ENCODE measurements at regions not wholly inside any gene's neighbourhood (a gene's known extent, or its start where the extent isn't known, plus 50 kb on each side); places are given as distances from the start of the nearest gene placed in this dataset.

DNA sequence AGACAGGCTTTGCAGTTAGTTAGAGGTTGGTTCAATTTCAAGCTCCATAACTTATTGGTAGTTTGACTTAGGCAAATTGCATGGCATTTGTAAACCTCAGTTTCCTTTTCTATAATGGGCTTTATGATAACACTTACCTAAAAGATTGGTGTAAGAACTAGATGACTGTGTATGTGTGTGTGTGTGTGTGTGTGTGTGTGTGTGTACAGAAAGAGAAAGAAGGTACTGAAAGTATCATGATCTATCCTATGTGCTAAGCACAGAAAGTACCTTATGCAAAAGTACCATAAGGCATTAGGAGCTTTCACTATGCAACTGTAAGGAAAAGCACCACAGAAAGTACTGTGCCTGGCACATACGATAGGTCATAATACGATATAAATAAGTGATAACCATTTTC, 304.3 kb upstream of the KITLG start:
- no peak for DNase-seq
- Histone ChIP-seq H3K4me2 (no peak overlapping the region), H3K9me3 (no peaks in the 10 kb centered on the region), H3K36me3 (replicated peaks in 1 of 2; ENCODE audit: control insufficient read depth in 1 of 2, insufficient read depth in 2 of 2, low read length in 1 of 2) (no peaks in the 10 kb centered on the region), H2AFZ (ENCODE audit: low read depth) (no peak overlapping the region), H3K27ac (ENCODE audit: low read depth in 2 of 2, low read length in 1 of 2) (no peak overlapping the region), H3K9me2 (no peaks in the 10 kb centered on the region), H3K4me3 (ENCODE audit: low read depth in 2 of 2, low read length in 1 of 2) (no peak overlapping the region), H4K20me1 (ENCODE audit: insufficient read depth) (no peaks in the 10 kb centered on the region), H3K27me3 (ENCODE audit: insufficient read depth) (no peaks in the 10 kb centered on the region), H3F3A (replicated peaks; ENCODE audit: insufficient read depth) (peaks cover 11% of the 10 kb centered on the region), H3K9ac (no peak overlapping the region), H3K4me1 (ENCODE audit: control insufficient read depth in 1 of 2, insufficient read depth in 2 of 2, low read depth in 1 of 2, low read length in 1 of 2) (peaks cover 0 to 1% of the 10 kb centered on the region in 2 experiments; a peak in 2 of 4 replicates), H3K79me2 (ENCODE audit: insufficient read depth) (no peaks in the 10 kb centered on the region)
- CTCF ChIA-PET: interaction anchor here (0.6 to 1.2 kb wide), 2 partner anchors 9 to 779 kb away, joined by 3 read pairs; no protein-coding TSS in a partner anchor
- no peak for TF ChIP-seq SMC3 (IDR thresholded peaks at IDR 0.05; ENCODE audit: low read depth, low read length)
- TF ChIP-seq RFX5 (IDR thresholded peaks at IDR 0.05; ENCODE audit: low read length): no peak
- TF ChIP-seq NRF1 (IDR thresholded peaks at IDR 0.05; ENCODE audit: low read depth, low read length): no peak
- TF ChIP-seq, protein P1, sequence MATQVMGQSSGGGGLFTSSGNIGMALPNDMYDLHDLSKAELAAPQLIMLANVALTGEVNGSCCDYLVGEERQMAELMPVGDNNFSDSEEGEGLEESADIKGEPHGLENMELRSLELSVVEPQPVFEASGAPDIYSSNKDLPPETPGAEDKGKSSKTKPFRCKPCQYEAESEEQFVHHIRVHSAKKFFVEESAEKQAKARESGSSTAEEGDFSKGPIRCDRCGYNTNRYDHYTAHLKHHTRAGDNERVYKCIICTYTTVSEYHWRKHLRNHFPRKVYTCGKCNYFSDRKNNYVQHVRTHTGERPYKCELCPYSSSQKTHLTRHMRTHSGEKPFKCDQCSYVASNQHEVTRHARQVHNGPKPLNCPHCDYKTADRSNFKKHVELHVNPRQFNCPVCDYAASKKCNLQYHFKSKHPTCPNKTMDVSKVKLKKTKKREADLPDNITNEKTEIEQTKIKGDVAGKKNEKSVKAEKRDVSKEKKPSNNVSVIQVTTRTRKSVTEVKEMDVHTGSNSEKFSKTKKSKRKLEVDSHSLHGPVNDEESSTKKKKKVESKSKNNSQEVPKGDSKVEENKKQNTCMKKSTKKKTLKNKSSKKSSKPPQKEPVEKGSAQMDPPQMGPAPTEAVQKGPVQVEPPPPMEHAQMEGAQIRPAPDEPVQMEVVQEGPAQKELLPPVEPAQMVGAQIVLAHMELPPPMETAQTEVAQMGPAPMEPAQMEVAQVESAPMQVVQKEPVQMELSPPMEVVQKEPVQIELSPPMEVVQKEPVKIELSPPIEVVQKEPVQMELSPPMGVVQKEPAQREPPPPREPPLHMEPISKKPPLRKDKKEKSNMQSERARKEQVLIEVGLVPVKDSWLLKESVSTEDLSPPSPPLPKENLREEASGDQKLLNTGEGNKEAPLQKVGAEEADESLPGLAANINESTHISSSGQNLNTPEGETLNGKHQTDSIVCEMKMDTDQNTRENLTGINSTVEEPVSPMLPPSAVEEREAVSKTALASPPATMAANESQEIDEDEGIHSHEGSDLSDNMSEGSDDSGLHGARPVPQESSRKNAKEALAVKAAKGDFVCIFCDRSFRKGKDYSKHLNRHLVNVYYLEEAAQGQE (IDR thresholded peaks at IDR 0.05; ENCODE audit: low read depth, low read length): no peak
- TF ChIP-seq GABPA (IDR thresholded peaks at IDR 0.05; ENCODE audit: low read depth): no peak
- TF ChIP-seq GATA2 (CRISPR knock-in tag; IDR thresholded peaks at IDR 0.05): no peak
- TF ChIP-seq TEAD4 (IDR thresholded peaks at IDR 0.05; ENCODE audit: borderline replicate concordance, insufficient read depth): no peak
- no peak for TF ChIP-seq FOSL2 (IDR thresholded peaks at IDR 0.05; ENCODE audit: borderline replicate concordance, low read depth)
- TF ChIP-seq, protein P2, sequence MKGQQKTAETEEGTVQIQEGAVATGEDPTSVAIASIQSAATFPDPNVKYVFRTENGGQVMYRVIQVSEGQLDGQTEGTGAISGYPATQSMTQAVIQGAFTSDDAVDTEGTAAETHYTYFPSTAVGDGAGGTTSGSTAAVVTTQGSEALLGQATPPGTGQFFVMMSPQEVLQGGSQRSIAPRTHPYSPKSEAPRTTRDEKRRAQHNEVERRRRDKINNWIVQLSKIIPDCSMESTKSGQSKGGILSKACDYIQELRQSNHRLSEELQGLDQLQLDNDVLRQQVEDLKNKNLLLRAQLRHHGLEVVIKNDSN (IDR thresholded peaks at IDR 0.05; ENCODE audit: borderline replicate concordance, low read depth): no peak
- TF ChIP-seq MXI1 (IDR thresholded peaks at IDR 0.05; ENCODE audit: low read depth, low read length): no peak
- TF ChIP-seq, protein P3, sequence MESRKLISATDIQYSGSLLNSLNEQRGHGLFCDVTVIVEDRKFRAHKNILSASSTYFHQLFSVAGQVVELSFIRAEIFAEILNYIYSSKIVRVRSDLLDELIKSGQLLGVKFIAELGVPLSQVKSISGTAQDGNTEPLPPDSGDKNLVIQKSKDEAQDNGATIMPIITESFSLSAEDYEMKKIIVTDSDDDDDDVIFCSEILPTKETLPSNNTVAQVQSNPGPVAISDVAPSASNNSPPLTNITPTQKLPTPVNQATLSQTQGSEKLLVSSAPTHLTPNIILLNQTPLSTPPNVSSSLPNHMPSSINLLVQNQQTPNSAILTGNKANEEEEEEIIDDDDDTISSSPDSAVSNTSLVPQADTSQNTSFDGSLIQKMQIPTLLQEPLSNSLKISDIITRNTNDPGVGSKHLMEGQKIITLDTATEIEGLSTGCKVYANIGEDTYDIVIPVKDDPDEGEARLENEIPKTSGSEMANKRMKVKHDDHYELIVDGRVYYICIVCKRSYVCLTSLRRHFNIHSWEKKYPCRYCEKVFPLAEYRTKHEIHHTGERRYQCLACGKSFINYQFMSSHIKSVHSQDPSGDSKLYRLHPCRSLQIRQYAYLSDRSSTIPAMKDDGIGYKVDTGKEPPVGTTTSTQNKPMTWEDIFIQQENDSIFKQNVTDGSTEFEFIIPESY (IDR thresholded peaks at IDR 0.05; ENCODE audit: borderline replicate concordance, low read depth): no peak
- TF ChIP-seq, protein P4, sequence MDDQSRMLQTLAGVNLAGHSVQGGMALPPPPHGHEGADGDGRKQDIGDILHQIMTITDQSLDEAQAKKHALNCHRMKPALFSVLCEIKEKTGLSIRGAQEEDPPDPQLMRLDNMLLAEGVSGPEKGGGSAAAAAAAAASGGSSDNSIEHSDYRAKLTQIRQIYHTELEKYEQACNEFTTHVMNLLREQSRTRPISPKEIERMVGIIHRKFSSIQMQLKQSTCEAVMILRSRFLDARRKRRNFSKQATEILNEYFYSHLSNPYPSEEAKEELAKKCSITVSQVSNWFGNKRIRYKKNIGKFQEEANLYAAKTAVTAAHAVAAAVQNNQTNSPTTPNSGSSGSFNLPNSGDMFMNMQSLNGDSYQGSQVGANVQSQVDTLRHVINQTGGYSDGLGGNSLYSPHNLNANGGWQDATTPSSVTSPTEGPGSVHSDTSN (IDR thresholded peaks at IDR 0.05): no peak
- TF ChIP-seq, protein P5, sequence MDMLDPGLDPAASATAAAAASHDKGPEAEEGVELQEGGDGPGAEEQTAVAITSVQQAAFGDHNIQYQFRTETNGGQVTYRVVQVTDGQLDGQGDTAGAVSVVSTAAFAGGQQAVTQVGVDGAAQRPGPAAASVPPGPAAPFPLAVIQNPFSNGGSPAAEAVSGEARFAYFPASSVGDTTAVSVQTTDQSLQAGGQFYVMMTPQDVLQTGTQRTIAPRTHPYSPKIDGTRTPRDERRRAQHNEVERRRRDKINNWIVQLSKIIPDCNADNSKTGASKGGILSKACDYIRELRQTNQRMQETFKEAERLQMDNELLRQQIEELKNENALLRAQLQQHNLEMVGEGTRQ (IDR thresholded peaks at IDR 0.05; ENCODE audit: borderline replicate concordance, low read depth, low read length): no peak
- TF ChIP-seq, protein P6, sequence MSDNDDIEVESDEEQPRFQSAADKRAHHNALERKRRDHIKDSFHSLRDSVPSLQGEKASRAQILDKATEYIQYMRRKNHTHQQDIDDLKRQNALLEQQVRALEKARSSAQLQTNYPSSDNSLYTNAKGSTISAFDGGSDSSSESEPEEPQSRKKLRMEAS (IDR thresholded peaks at IDR 0.05; ENCODE audit: low read depth): no peak
- TF ChIP-seq, protein P7, sequence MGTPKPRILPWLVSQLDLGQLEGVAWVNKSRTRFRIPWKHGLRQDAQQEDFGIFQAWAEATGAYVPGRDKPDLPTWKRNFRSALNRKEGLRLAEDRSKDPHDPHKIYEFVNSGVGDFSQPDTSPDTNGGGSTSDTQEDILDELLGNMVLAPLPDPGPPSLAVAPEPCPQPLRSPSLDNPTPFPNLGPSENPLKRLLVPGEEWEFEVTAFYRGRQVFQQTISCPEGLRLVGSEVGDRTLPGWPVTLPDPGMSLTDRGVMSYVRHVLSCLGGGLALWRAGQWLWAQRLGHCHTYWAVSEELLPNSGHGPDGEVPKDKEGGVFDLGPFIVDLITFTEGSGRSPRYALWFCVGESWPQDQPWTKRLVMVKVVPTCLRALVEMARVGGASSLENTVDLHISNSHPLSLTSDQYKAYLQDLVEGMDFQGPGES (IDR thresholded peaks at IDR 0.05; ENCODE audit: low read depth, low read length): no peak
- TF ChIP-seq SIN3A (IDR thresholded peaks at IDR 0.05; ENCODE audit: borderline replicate concordance, low read depth, low read length): no peak
- TF ChIP-seq, protein P8, sequence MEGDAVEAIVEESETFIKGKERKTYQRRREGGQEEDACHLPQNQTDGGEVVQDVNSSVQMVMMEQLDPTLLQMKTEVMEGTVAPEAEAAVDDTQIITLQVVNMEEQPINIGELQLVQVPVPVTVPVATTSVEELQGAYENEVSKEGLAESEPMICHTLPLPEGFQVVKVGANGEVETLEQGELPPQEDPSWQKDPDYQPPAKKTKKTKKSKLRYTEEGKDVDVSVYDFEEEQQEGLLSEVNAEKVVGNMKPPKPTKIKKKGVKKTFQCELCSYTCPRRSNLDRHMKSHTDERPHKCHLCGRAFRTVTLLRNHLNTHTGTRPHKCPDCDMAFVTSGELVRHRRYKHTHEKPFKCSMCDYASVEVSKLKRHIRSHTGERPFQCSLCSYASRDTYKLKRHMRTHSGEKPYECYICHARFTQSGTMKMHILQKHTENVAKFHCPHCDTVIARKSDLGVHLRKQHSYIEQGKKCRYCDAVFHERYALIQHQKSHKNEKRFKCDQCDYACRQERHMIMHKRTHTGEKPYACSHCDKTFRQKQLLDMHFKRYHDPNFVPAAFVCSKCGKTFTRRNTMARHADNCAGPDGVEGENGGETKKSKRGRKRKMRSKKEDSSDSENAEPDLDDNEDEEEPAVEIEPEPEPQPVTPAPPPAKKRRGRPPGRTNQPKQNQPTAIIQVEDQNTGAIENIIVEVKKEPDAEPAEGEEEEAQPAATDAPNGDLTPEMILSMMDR (IDR thresholded peaks at IDR 0.05): no peak
- TF ChIP-seq RXRA (IDR thresholded peaks at IDR 0.05; ENCODE audit: borderline replicate concordance, low read depth): no peak
- no peak for TF ChIP-seq JUND (IDR thresholded peaks at IDR 0.05)
- no peak for TF ChIP-seq TAF1 (IDR thresholded peaks at IDR 0.05; ENCODE audit: borderline replicate concordance, low read depth, low read length)
- WGBS (ENCODE audit: low lambda C conversion rate): 96% methylated on average over 2 of the region's 2 CpGs
- POLR2A ChIA-PET: no interaction called here
